ENCODE measurements at regions not wholly inside any gene's neighbourhood (a gene's known extent, or its start where the extent isn't known, plus 50 kb on each side); places are given as distances from the start of the nearest gene placed in this dataset.

- no peak overlapping the region for H2BK15ac ChIP-seq (ENCODE audit: low read depth, low read length)
- H4K20me1 ChIP-seq (ENCODE audit: control insufficient read depth, insufficient read depth, insufficient read length): no peaks in the 10 kb centered on the region
- Mint-ChIP-seq H3K27me3 (ENCODE audit: low read depth) (no peaks in the 10 kb centered on the region), H3K4me1 (no peaks in the 10 kb centered on the region; a peak in 1 of 4 replicates), H3K9me3 (no peaks in the 10 kb centered on the region), H3K36me3 (ENCODE audit: insufficient read depth in 1 of 3, low read depth in 3 of 3) (no peaks in the 10 kb centered on the region), H3K4me3 (no peak overlapping the region), H3K27ac (no peak overlapping the region)
- H4K8ac ChIP-seq (replicated peaks; ENCODE audit: insufficient read length, low read depth, low read length): no peak overlapping the region
- no peak overlapping the region for H3K23ac ChIP-seq (ENCODE audit: insufficient read length, low read depth, low read length)
- no peak overlapping the region for H3K9ac ChIP-seq (ENCODE audit: extremely low read depth, insufficient read length, low read length)
- H2BK12ac ChIP-seq (ENCODE audit: insufficient read length, low read depth, low read length): no peak overlapping the region
- no peak overlapping the region for H3K14ac ChIP-seq (ENCODE audit: insufficient read depth, low read length)
- H4K91ac ChIP-seq (ENCODE audit: insufficient read length, low read depth, low read length): no peak overlapping the region
- no peak overlapping the region for H3K18ac ChIP-seq (ENCODE audit: insufficient read length, low read depth, low read length)
- H3K27me3 ChIP-seq (ENCODE audit: insufficient read depth, low read length): no peaks in the 10 kb centered on the region
- no peak overlapping the region for H3K4me2 ChIP-seq (ENCODE audit: insufficient read depth, insufficient read length, low read length)
- H2BK20ac ChIP-seq (ENCODE audit: low read depth, low read length, poor library complexity, severe bottlenecking): no peak overlapping the region
- no peak overlapping the region for H2BK120ac ChIP-seq (ENCODE audit: low read depth, low read length, poor library complexity, severe bottlenecking)
- no peak overlapping the region for H4K5ac ChIP-seq (ENCODE audit: insufficient read length, low read depth, low read length)
- DNase-seq: no peak
- no peaks in the 10 kb centered on the region for H3K79me2 ChIP-seq (ENCODE audit: insufficient read depth, low read length)
- no CpG with 5 or more reads among the region's 1 CpG for WGBS (ENCODE audit: extremely low coverage, insufficient read length, low lambda C conversion rate)
- no peak for TF ChIP-seq CTCF (conservative IDR thresholded peaks at IDR 0.05)
- no peaks in the 10 kb centered on the region for H3K23me2 ChIP-seq (ENCODE audit: insufficient read length, low read depth, low read length, poor library complexity, severe bottlenecking)
- H3K4me1 ChIP-seq (ENCODE audit: insufficient read depth, low read length): no peaks in the 10 kb centered on the region
- H3K27ac ChIP-seq (ENCODE audit: insufficient read length, low read depth, low read length): no peak overlapping the region
- no peak overlapping the region for H2AFZ ChIP-seq (ENCODE audit: low read length)
- no peak overlapping the region for H3K4ac ChIP-seq (ENCODE audit: low read depth, low read length)
- no peaks in the 10 kb centered on the region for H3K9me3 ChIP-seq (ENCODE audit: control insufficient read depth, low read depth, low read length)
- no peaks in the 10 kb centered on the region for H3K79me1 ChIP-seq (ENCODE audit: insufficient read depth, low read depth, low read length, poor library complexity, severe bottlenecking)
- H3T11ph ChIP-seq (ENCODE audit: low read length): no peak overlapping the region
- no peak overlapping the region for H2BK5ac ChIP-seq (ENCODE audit: insufficient read length, low read length)
- H2AK5ac ChIP-seq (ENCODE audit: insufficient read length, low read length): no peak overlapping the region
- no peak overlapping the region for H3K56ac ChIP-seq (ENCODE audit: insufficient read length, low read depth, low read length)
Observed at GRCh38 chr7:10106609-10107008, 867.1 kb upstream of the PHF14 start.

Data from H9 (cell line).